IPS-NIHi7 (cell line): ENCODE measurements at regions not wholly inside any gene's neighbourhood (a gene's known extent, or its start where the extent isn't known, plus 50 kb on each side); places are given as distances from the start of the nearest gene placed in this dataset.

Experiments used
- DNase-seq: peaks from one replicate; pipeline ENCODE4 v3.0.0; 2012; ENCODE audit warnings: mixed read lengths; ENCODE audit errors: extremely low spot score

GRCh38 chr4:146027761-146028160 lies 89.1 kb upstream of the ZNF827 start:
- DNase-seq = no peak

DNA sequence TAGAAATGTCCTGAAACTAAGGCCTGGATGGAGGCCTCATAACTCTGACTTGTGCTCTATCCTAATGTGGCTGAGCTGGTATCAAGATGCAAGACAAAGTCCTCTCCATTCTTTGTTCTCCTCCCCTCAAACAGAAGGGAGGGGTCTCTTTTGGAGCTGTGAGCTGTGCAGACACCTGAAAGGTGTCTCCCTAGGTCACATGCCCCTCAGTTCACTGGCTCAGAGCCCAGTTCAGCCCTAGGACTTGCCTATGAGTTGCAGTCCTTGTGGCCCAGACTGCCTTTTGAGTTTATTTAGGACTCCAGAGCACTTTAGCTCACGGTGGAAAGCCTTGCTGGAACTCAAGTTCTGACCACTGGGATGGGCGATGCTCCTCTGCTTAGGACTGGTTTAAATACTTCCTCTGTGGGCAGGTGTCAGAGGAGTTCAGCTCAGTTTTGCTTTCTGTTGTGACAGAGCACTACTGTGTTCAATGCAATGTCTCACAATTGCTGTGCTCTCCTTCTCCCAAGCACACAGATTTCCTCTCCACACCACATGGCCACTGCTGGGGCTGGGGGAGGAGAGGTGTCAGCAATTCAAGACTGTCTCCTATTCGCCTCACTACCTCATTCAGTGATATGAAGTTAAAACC lies 84.8 kb upstream of the ZNF827 start:
- no peak for DNase-seq

- DNase-seq = no peak
Observed at GRCh38 chr4:146022541-146022940, 83.9 kb upstream of the ZNF827 start.

DNA sequence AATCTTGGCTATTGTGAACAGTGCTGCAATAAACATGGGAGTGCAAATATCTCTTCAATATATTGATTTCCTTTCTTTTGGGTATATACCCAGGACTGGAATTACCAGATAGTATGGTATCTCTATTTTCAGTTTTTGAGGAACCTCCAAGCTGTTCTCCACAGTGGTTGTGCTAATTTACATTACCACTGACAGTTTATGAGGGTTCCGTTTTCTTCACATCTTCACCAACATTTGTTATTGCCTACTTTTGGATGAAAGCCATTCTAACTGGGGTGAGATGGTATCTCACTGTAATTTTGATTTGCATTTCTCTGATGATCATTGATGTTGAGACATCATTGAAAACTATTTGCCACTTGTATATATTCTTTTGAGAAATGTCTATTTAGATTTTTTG lies 79.6 kb upstream of the ZNF827 start:
- no peak for DNase-seq

GRCh38 chr4:146004730-146005129 lies 66.1 kb upstream of the ZNF827 start:
- no peak for DNase-seq

DNA sequence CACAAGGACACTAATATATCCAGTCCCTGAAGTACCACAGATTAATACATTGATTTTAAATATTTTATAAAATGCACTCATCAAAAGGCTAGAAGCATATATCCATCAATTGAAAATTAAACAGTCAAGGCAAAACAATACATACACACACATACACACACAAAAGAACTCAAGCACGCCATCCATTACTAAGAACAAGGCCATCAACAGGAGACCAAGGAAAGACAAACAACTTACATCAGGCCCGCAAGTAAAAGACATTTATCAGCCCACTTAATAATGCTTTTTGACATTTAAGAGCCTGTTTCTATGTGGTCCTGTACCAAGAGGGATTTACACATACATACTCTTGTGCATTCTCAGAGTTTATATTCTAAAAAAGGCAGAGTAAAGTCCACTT lies 50.0 kb upstream of the ZNF827 start:
- no peak for DNase-seq
